Body of pancreas (tissue), 4 donors: ENCODE measurements at regions not wholly inside any gene's neighbourhood (a gene's known extent, or its start where the extent isn't known, plus 50 kb on each side); places are given as distances from the start of the nearest gene placed in this dataset.

Source experiments
- ATAC-seq: fragments of 150-250 bp; one replicate; pipeline ENCODE4 v1.9.1; 2016
- DNase-seq, 4 donors: peaks; one replicate each; pipeline ENCODE4 v3.0.0-alpha.2; 2019
- H3K27ac ChIP-seq, 4 donors: fragments of 200-600 bp; sonication (generic); 1 replicate in 3 of 4; 2 replicates in 1 of 4; pipeline versions ENCODE4 v1.5.1 to v1.6.1; 2016 to 2019; ENCODE audit warnings: mild to moderate bottlenecking in 1 of 4, mixed read lengths in 1 of 4, moderate library complexity in 1 of 4
- H3K27me3 ChIP-seq, 2 donors: fragments of 200-600 bp; sonication (generic); one replicate each; pipeline ENCODE4 v1.6.0; 2016; ENCODE audit warnings: mild to moderate bottlenecking in 1 of 2
- H3K36me3 ChIP-seq, 2 donors: fragments of 200-600 bp; sonication (generic); replicated peaks in 1 of 2; 2 replicates each; pipeline ENCODE4 v1.5.1; 2016; ENCODE audit warnings: low read depth in 2 of 2; ENCODE audit not compliant: insufficient read depth in 1 of 2
- H3K4me1 ChIP-seq: fragments of 200-600 bp; sonication (generic); one replicate; pipeline ENCODE4 v1.6.0; 2016
- H3K4me3 ChIP-seq, 2 donors: fragments of 200-600 bp; sonication (generic); 1 replicate in 1 of 2; 2 replicates in 1 of 2; pipeline ENCODE4 v1.5.1; 2016 to 2019
- H3K9me3 ChIP-seq, 3 donors: fragments of 200-600 bp; sonication (generic); 1 replicate in 2 of 3; 2 replicates in 1 of 3; pipeline ENCODE4 v1.5.1; 2016
- POLR2A ChIP-seq, 3 donors: fragments of 450-650 bp; IDR thresholded peaks; one replicate each; pipeline ENCODE4 v1.6.1; 2016; ENCODE audit warnings: antibody characterized with exemption in 3 of 3, mild to moderate bottlenecking in 2 of 3
- WGBS, 2 donors: methylation state at CpG; one replicate each; pipeline ENCODE4 v1.1.5; 2017; 5-methylcytosine and 5-hydroxymethylcytosine counted together
- intact Hi-C: fragments of 100-400 bp; cut with DNase I; formaldehyde crosslinking; loops from one replicate; pipeline ENCODE4 v1.15.1; 2023
- TF ChIP-seq, protein P1 (sequence below), 7 experiments: fragments of 450-650 bp in 4 of 7; fragments of 200-600 bp in 3 of 7; sonication (generic) in 3 of 7; IDR thresholded peaks; one replicate each; pipeline ENCODE4 v1.5.1; 2016 to 2019; ENCODE audit warnings: antibody characterized with exemption in 7 of 7

DNA sequence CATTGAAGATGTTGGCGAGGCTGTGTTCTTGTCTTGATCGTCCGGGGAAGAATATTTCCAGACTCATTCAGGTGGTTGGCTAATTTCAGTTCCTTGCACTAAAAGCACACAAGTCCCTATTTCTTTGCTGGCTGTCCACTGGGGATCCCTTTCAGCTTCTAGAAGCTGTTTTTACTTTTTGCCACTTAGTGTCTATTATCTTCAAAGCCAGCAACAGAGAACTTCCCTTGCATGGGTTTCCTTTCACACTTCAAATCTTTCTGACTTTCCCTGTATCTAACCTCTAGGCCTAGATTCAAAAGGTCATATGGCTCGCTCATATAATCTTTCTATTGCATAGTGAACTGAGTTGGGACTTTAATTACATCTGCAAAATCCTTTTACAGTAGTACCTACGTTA lies 215.3 kb upstream of the PCDH9 start:
- H3K9me3 ChIP-seq, result no peaks in the 10 kb centered on the region
- H3K4me3 ChIP-seq, result no peak overlapping the region
- H3K27me3 ChIP-seq, result no peaks in the 10 kb centered on the region
- H3K36me3 ChIP-seq, result no peaks in the 10 kb centered on the region
- ATAC-seq, result no peak
- TF ChIP-seq, protein P1, sequence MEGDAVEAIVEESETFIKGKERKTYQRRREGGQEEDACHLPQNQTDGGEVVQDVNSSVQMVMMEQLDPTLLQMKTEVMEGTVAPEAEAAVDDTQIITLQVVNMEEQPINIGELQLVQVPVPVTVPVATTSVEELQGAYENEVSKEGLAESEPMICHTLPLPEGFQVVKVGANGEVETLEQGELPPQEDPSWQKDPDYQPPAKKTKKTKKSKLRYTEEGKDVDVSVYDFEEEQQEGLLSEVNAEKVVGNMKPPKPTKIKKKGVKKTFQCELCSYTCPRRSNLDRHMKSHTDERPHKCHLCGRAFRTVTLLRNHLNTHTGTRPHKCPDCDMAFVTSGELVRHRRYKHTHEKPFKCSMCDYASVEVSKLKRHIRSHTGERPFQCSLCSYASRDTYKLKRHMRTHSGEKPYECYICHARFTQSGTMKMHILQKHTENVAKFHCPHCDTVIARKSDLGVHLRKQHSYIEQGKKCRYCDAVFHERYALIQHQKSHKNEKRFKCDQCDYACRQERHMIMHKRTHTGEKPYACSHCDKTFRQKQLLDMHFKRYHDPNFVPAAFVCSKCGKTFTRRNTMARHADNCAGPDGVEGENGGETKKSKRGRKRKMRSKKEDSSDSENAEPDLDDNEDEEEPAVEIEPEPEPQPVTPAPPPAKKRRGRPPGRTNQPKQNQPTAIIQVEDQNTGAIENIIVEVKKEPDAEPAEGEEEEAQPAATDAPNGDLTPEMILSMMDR (IDR thresholded peaks at IDR 0.05), result no peak
- no peak for TF ChIP-seq POLR2A (IDR thresholded peaks at IDR 0.05)
- 65 to 76% methylated on average over 5 of the region's 5 CpGs for WGBS, 2 donors
- H3K27ac ChIP-seq, result no peak overlapping the region
- H3K4me1 ChIP-seq, result no peaks in the 10 kb centered on the region
- intact Hi-C loops, result no loop called here
- no peak for DNase-seq

DNA sequence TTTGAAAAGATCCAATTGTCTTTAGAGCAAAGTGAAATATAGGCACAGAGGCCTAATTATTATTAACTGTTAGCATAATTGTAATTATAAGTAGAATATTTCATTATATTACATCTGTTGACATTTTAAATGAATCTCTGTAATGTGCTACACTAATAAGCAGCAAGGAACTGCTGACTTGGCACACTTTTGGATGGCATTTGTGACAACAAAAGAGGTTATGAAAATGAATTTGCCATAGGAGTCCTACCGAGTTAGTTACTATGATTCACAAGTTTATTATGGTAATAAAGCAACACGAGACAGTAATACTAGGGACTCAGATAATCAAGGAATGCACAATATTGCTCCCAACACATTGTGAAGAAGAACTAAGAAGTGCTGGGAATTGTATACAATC lies 213.8 kb upstream of the PCDH9 start:
- intact Hi-C loops, result no loop called here
- Histone ChIP-seq H3K4me3 (no peak overlapping the region), H3K27ac (no peak overlapping the region), H3K9me3 (no peaks in the 10 kb centered on the region), H3K27me3 (no peaks in the 10 kb centered on the region), H3K36me3 (no peaks in the 10 kb centered on the region), H3K4me1 (no peaks in the 10 kb centered on the region)
- TF ChIP-seq, protein P1 (IDR thresholded peaks at IDR 0.05), result no peak
- no peak for TF ChIP-seq POLR2A (IDR thresholded peaks at IDR 0.05)
- ATAC-seq (no peak), DNase-seq (no peak)
- WGBS, 2 donors, result 47 to 49% methylated on average over 2 of the region's 2 CpGs

DNA sequence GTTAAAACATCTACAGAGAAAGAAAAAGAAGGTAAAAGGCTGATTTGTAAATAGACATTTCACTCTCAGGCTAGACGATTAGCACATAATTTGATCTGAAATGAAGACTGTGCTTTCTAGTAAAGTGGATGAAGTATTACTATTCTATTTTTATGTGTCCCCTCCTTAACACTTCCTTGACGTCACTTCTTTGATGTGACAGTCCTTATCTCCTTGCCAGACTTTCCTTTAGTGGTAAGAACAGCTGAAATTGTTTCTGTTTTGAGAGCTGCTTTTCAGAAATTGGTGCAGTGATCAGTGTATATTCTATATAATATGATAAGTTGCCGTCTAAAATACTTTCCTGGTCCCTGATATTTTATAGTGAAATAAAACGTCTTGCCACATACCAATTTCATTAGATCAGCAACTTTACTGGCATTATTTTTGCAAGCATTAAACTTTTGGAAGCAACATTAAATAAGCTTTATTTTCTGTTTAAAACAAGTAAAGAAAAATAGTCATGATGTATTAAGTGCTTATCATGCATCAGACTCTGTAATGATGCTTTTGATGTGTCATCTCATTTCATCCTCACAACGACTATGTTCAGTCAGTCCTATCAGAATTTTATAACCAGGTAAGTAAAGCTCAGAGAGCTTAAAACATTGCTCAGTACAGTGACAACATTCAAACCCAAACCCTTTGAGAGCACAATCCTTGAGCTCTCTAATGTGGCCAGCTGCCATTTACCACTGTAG lies 210.3 kb upstream of the PCDH9 start:
- Histone ChIP-seq H3K36me3 (no peaks in the 10 kb centered on the region), H3K4me3 (no peak overlapping the region), H3K9me3 (no peaks in the 10 kb centered on the region), H3K27me3 (no peaks in the 10 kb centered on the region), H3K27ac (no peak overlapping the region), H3K4me1 (no peaks in the 10 kb centered on the region)
- WGBS, 2 donors, result 26 to 28% methylated on average over 5 of the region's 5 CpGs
- intact Hi-C loops, result no loop called here
- DNase-seq, result no peak
- TF ChIP-seq, protein P1 (IDR thresholded peaks at IDR 0.05), result no peak
- TF ChIP-seq POLR2A (IDR thresholded peaks at IDR 0.05), result no peak
- ATAC-seq, result no peak

DNA sequence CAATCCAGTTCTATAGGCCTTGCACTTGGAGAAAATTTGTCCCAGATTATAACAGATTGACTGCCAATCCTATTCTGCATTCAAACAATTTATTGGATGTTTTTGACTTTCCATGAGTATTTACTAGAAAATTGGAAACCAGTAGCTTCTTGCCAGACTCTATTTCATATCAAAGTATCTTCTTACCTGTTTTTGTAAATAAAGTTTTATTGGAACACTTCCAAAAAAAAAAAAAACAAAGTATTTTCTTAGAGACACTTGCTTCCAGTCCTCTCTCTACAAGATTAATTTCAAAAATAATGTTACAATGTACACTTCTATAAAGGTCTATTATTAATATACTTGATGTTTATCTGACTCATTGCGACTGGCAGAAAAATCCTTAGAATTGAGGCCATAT lies 209.2 kb upstream of the PCDH9 start:
- no peaks in the 10 kb centered on the region for H3K9me3 ChIP-seq
- no peak overlapping the region for H3K4me3 ChIP-seq
- no peak overlapping the region for H3K27ac ChIP-seq
- ATAC-seq (no peak), DNase-seq (no peak)
- H3K36me3 ChIP-seq, result no peaks in the 10 kb centered on the region
- TF ChIP-seq, protein P1 (IDR thresholded peaks at IDR 0.05), result no peak
- TF ChIP-seq POLR2A (IDR thresholded peaks at IDR 0.05), result no peak
- no peaks in the 10 kb centered on the region for H3K4me1 ChIP-seq
- no peaks in the 10 kb centered on the region for H3K27me3 ChIP-seq
- intact Hi-C loops, result no loop called here
- WGBS, 2 donors, result 58% methylated on average over 1 of the region's 1 CpG

GRCh38 chr13:67438465-67438864 lies 208.3 kb upstream of the PCDH9 start:
- Histone ChIP-seq H3K27me3 (no peaks in the 10 kb centered on the region), H3K4me3 (no peak overlapping the region), H3K27ac (no peak overlapping the region), H3K4me1 (no peaks in the 10 kb centered on the region), H3K36me3 (no peaks in the 10 kb centered on the region), H3K9me3 (no peaks in the 10 kb centered on the region)
- ATAC-seq (no peak), DNase-seq (no peak)
- no peak for TF ChIP-seq POLR2A (IDR thresholded peaks at IDR 0.05)
- TF ChIP-seq, protein P1 (IDR thresholded peaks at IDR 0.05), result no peak
- intact Hi-C loops, result no loop called here
- WGBS, 2 donors, result 21 to 41% methylated on average over 3 of the region's 3 CpGs
